PFSK-1 (cell line): ENCODE measurements at regions not wholly inside any gene's neighbourhood (a gene's known extent, or its start where the extent isn't known, plus 50 kb on each side); places are given as distances from the start of the nearest gene placed in this dataset.

Source experiments
- FOXP2 ChIP-seq: optimal IDR thresholded peaks from 2 replicates; pipeline ENCODE3; 2011; ENCODE audit warnings: borderline replicate concordance, control low read depth, inconsistent platforms; ENCODE audit not compliant: insufficient read depth; ENCODE audit errors: extremely low read length, extremely low read depth
- POLR2AphosphoS5 ChIP-seq: IDR thresholded peaks from 2 replicates; pipeline ENCODE4 v1.6.1; 2012; ENCODE audit warnings: low read depth, mild to moderate bottlenecking, control low read depth, low read length, moderate library complexity
- SIN3A ChIP-seq: IDR thresholded peaks from 2 replicates; pipeline ENCODE4 v1.6.1; 2012; ENCODE audit warnings: mild to moderate bottlenecking, low read length, moderate library complexity, borderline replicate concordance; ENCODE audit not compliant: insufficient read depth
- TAF1 ChIP-seq: IDR thresholded peaks from 2 replicates; pipeline ENCODE4 v1.6.1; 2012; ENCODE audit warnings: low read length, control low read depth, borderline replicate concordance; ENCODE audit not compliant: insufficient read depth
- TF ChIP-seq, protein P1 (sequence below), 2 experiments: IDR thresholded peaks; 2 replicates each; pipeline versions ENCODE4 v1.6.1 to v1.8.0; 2011 to 2012; ENCODE audit warnings: low read depth in 2 of 2, low read length in 2 of 2, control low read depth in 1 of 2, inconsistent platforms in 1 of 2, mild to moderate bottlenecking in 1 of 2, moderate library complexity in 1 of 2; ENCODE audit not compliant: insufficient read depth in 1 of 2

DNA sequence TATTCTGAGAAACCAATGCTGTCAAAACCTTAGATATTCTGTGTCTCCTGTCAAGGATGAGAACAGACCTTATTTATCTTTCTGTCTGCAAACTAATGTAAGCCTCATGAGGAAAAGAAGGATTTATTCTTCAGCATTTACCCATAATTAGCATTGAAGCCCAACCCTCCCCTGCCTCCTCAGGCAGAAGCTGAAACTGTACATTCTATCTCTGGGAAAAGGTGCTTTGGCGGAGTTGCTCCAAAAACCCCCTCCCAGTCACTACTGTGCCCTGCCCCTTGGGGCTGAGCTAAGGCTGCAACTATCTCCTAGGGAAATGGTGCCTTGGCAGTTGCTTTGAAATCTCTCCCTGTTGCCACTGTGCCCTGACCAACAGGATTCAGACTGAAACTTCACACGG lies 106.2 kb upstream of the TLR4 start:
- no peak for TF ChIP-seq TAF1
- TF ChIP-seq SIN3A: no peak
- no peak for TF ChIP-seq POLR2AphosphoS5
- TF ChIP-seq FOXP2: no peak
- TF ChIP-seq, protein P1, sequence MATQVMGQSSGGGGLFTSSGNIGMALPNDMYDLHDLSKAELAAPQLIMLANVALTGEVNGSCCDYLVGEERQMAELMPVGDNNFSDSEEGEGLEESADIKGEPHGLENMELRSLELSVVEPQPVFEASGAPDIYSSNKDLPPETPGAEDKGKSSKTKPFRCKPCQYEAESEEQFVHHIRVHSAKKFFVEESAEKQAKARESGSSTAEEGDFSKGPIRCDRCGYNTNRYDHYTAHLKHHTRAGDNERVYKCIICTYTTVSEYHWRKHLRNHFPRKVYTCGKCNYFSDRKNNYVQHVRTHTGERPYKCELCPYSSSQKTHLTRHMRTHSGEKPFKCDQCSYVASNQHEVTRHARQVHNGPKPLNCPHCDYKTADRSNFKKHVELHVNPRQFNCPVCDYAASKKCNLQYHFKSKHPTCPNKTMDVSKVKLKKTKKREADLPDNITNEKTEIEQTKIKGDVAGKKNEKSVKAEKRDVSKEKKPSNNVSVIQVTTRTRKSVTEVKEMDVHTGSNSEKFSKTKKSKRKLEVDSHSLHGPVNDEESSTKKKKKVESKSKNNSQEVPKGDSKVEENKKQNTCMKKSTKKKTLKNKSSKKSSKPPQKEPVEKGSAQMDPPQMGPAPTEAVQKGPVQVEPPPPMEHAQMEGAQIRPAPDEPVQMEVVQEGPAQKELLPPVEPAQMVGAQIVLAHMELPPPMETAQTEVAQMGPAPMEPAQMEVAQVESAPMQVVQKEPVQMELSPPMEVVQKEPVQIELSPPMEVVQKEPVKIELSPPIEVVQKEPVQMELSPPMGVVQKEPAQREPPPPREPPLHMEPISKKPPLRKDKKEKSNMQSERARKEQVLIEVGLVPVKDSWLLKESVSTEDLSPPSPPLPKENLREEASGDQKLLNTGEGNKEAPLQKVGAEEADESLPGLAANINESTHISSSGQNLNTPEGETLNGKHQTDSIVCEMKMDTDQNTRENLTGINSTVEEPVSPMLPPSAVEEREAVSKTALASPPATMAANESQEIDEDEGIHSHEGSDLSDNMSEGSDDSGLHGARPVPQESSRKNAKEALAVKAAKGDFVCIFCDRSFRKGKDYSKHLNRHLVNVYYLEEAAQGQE (IDR thresholded peaks at IDR 0.05; ENCODE audit: insufficient read depth in 1 of 2, low read depth in 2 of 2, low read length in 2 of 2): no peak

DNA sequence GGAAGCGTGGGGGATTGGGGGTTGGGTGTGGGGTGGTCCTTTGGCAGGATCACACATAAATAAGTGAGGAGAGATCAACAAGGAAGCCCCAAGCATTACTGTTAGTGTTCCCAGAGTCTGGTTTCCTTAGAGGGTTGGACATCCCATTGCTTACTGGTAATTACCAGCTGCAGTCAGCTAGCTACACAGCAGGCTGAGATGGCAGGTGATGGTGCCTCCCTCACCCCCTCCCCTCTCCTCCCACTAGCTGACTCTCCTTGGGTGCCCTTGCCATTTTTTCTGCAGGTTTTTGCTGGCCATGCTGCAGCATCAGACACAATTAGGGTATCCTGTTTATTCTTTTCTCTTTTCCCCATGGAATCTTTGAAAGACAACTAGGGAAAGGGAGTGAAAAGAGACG lies 107.5 kb upstream of the TLR4 start:
- TF ChIP-seq, protein P1 (IDR thresholded peaks at IDR 0.05; ENCODE audit: insufficient read depth in 1 of 2, low read depth in 2 of 2, low read length in 2 of 2): no peak
- TF ChIP-seq TAF1 (no peak), POLR2AphosphoS5 (no peak), SIN3A (no peak), FOXP2 (no peak)

DNA sequence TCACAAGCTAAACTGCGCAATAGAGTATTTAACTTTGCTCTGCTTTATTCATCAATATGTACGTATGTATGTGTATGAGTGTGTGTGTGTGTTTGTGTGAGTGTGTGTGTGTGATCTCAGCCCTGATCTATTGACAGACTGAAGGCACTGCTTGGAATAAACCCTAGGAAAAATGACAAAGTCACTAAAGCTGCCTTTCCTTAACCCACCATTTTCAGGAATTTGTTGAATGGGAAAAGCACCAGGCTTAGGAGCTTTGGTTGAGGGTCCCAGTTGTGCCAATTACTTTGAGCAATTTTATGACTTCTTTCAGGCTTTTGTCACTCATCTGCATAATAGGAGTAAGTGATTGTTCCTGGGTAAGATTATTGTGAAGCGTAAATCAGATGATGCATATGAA lies 108.6 kb upstream of the TLR4 start:
- no peak for TF ChIP-seq POLR2AphosphoS5
- no peak for TF ChIP-seq FOXP2
- TF ChIP-seq TAF1: no peak
- TF ChIP-seq SIN3A: no peak
- TF ChIP-seq, protein P1 (IDR thresholded peaks at IDR 0.05; ENCODE audit: insufficient read depth in 1 of 2, low read depth in 2 of 2, low read length in 2 of 2): no peak

DNA sequence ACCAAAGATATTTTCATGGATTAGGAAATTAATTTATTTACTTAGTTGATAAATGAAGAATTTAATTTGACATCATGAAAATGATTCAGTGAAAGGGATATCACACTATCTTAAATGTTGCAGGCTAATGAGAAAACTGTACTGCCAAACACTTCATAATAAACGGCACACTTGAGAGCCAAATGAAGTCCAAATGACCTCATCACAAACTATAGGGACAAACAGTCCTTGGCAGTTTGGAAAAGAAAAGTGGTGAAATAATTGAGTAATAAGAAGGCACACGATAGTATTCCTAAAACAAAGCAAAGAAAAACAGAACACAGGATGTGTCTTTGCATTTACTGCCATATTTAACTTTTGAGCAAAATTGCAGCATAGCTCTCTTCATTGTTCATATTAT lies 116.9 kb upstream of the TLR4 start:
- TF ChIP-seq POLR2AphosphoS5 (no peak), SIN3A (no peak), FOXP2 (no peak), TAF1 (no peak)
- TF ChIP-seq, protein P1 (IDR thresholded peaks at IDR 0.05; ENCODE audit: insufficient read depth in 1 of 2, low read depth in 2 of 2, low read length in 2 of 2): no peak

DNA sequence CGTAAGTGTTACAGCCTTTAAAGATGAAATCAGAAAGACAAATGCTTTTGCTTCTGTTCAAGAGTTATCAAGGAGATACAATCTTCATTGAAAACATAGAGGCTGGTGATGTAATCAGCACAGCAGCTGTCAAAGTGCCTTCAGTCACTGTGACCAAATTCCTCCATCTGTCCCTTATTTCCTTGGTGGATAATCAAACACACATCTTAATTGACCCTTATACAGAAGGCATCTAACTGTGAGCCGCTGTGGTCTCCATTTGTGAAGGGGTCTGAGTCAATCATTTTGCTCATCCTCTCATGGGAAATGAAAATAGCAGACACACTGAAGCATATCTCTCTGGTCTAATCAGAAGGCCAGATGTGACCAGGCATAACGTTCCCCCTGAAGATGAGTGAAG lies 130.1 kb upstream of the TLR4 start:
- TF ChIP-seq POLR2AphosphoS5: no peak
- TF ChIP-seq, protein P1 (IDR thresholded peaks at IDR 0.05; ENCODE audit: insufficient read depth in 1 of 2, low read depth in 2 of 2, low read length in 2 of 2): no peak
- no peak for TF ChIP-seq TAF1
- no peak for TF ChIP-seq FOXP2
- no peak for TF ChIP-seq SIN3A
